K562 (cell line): ENCODE measurements at regions not wholly inside any gene's neighbourhood (a gene's known extent, or its start where the extent isn't known, plus 50 kb on each side); places are given as distances from the start of the nearest gene placed in this dataset.

Experiments
- ATAC-seq: fragments of 200-7000 bp; cut with Tn5 transposase; 3 replicates; pipeline ENCODE4 v1.9.1; 2020; ENCODE audit warnings: moderate library complexity
- BruUV-seq: library from RNA; stranded (reverse); fragments of 400-500 nt; replicated peaks from 2 replicates; lab custom pipeline; 2021; lab: Mats Ljungman, UMichigan
- CTCF ChIA-PET: fragments of 300-600 bp; formaldehyde crosslinking; extraction: SDS; loops from one replicate; lab custom pipeline; 2021; ENCODE audit warnings: low intra/inter-chr PET ratio; lab: Yijun Ruan, JAX
- POLR2A ChIA-PET: fragments of 300-600, 350-650 bp; sonication (Branson Sonifier 250); formaldehyde crosslinking; extraction: SDS; loops from one replicate; lab custom pipeline; 2021; ENCODE audit warnings: antibody characterized with exemption, inconsistent platforms; lab: Yijun Ruan, JAX
- DNase-seq, 4 experiments: peaks; one replicate each; pipeline versions ENCODE4 v3.0.0 to v3.0.0-alpha.2; 2011 to 2018; ENCODE audit warnings: low spot score in 3 of 4, mixed read lengths in 3 of 4; ENCODE audit errors: extremely low read depth in 1 of 4
- FAIRE-seq: peaks from 2 replicates; lab custom pipeline; 2011; peaks lifted over from hg19 to GRCh38; lab: Jason Lieb, UNC
- H2AFZ ChIP-seq: 2 replicates; pipeline ENCODE4 v1.6.0; 2011; ENCODE audit warnings: low read depth, low read length, control low read depth, inconsistent platforms
- H3K27ac ChIP-seq: fragments of 200-600 bp; 3 replicates; pipeline ENCODE4 v1.8.0; 2011; ENCODE audit warnings: low read depth, mild to moderate bottlenecking, control low read depth, inconsistent platforms, low read length, moderate library complexity, mixed read lengths; ENCODE audit errors: extremely low read depth
- H3K27me3 ChIP-seq, 2 experiments: fragments of 300-600 bp in 1 of 2; 2 replicates in 1 of 2; 3 replicates in 1 of 2; pipeline versions ENCODE4 v1.6.0 to v1.8.0; 2011; ENCODE audit warnings: inconsistent platforms in 2 of 2, low read length in 2 of 2, mild to moderate bottlenecking in 1 of 2, mixed read lengths in 1 of 2, moderate library complexity in 1 of 2; ENCODE audit not compliant: control insufficient read depth in 2 of 2, insufficient read depth in 2 of 2
- H3K36me3 ChIP-seq: fragments of 300-600 bp; 3 replicates; pipeline ENCODE4 v1.8.0; 2011; ENCODE audit warnings: mild to moderate bottlenecking, low read length, inconsistent platforms; ENCODE audit not compliant: control insufficient read depth, insufficient read depth
- H3K4me1 ChIP-seq, 2 experiments: fragments of 200-600 bp in 1 of 2; replicated peaks in 1 of 2; 2 replicates in 1 of 2; 3 replicates in 1 of 2; pipeline versions ENCODE4 v1.5.1 to v1.8.0; 2011; ENCODE audit warnings: inconsistent platforms in 2 of 2, low read length in 2 of 2, mild to moderate bottlenecking in 1 of 2, mixed read lengths in 1 of 2, moderate library complexity in 1 of 2; ENCODE audit not compliant: control insufficient read depth in 2 of 2, insufficient read depth in 2 of 2
- H3K4me2 ChIP-seq: 2 replicates; pipeline ENCODE4 v1.6.1; 2011; ENCODE audit warnings: low read length, control low read depth, inconsistent platforms, mixed read lengths; ENCODE audit not compliant: insufficient read depth
- H3K4me3 ChIP-seq: fragments of 200-600 bp; sonication (generic), shearing (Covaris generic); 2 replicates; pipeline ENCODE4 v1.5.1; 2016; ENCODE audit warnings: control low read depth, inconsistent platforms
- H3K79me2 ChIP-seq: fragments of 200-600 bp; 3 replicates; pipeline ENCODE4 v1.8.0; 2011; ENCODE audit warnings: low read length, inconsistent platforms; ENCODE audit not compliant: control insufficient read depth, insufficient read depth
- H3K9ac ChIP-seq, 2 experiments: 2 replicates each; pipeline versions ENCODE4 v1.6.0 to v1.6.1; 2011; ENCODE audit warnings: low read depth in 2 of 2, low read length in 2 of 2, control low read depth in 1 of 2, inconsistent platforms in 1 of 2, mild to moderate bottlenecking in 1 of 2, mixed read lengths in 1 of 2; ENCODE audit not compliant: insufficient read depth in 1 of 2
- H3K9me1 ChIP-seq: one replicate; pipeline ENCODE4 v1.6.0; 2011; ENCODE audit warnings: inconsistent platforms, mild to moderate bottlenecking, low read length, moderate library complexity; ENCODE audit not compliant: control insufficient read depth, insufficient read depth
- H3K9me3 ChIP-seq: replicated peaks from 2 replicates; pipeline ENCODE4 v1.5.1; 2011; ENCODE audit warnings: low read depth, low read length, inconsistent platforms; ENCODE audit not compliant: control insufficient read depth, insufficient read depth
- H4K20me1 ChIP-seq: replicated peaks from 2 replicates; pipeline ENCODE4 v1.6.1; 2011; ENCODE audit warnings: low read length, inconsistent platforms, mixed read lengths; ENCODE audit not compliant: control insufficient read depth, insufficient read depth
- BCOR ChIP-seq: fragments of 450-650 bp; IDR thresholded peaks from 2 replicates; pipeline ENCODE4 v1.6.1; 2016
- BRF1 ChIP-seq: IDR thresholded peaks from 3 replicates; pipeline ENCODE4 v1.6.1; 2011; ENCODE audit warnings: borderline replicate concordance, mild to moderate bottlenecking; ENCODE audit not compliant: insufficient read length; ENCODE audit errors: extremely low read depth
- CBX3 ChIP-seq, 2 experiments: IDR thresholded peaks; 1 replicate in 1 of 2; 2 replicates in 1 of 2; pipeline ENCODE4 v1.6.1; 2012; ENCODE audit warnings: inconsistent platforms in 2 of 2, low read length in 2 of 2, borderline replicate concordance in 1 of 2, control low read depth in 1 of 2
- E2F6 ChIP-seq, 2 experiments: IDR thresholded peaks; 2 replicates each; pipeline ENCODE4 v1.6.1; 2011; ENCODE audit warnings: borderline replicate concordance in 1 of 2, control low read depth in 1 of 2, low read depth in 1 of 2, low read length in 1 of 2, mild to moderate bottlenecking in 1 of 2, mixed read lengths in 1 of 2, moderate library complexity in 1 of 2; ENCODE audit not compliant: insufficient read depth in 1 of 2, insufficient read length in 1 of 2, poor library complexity in 1 of 2, severe bottlenecking in 1 of 2; ENCODE audit errors: extremely low read depth in 1 of 2
- EP300 ChIP-seq: IDR thresholded peaks from 2 replicates; pipeline ENCODE4 v1.6.1; 2012; ENCODE audit warnings: low read length, improper control_type of control experiment
- ESRRA ChIP-seq: fragments of 450-650 bp; IDR thresholded peaks from 2 replicates; pipeline ENCODE4 v1.6.1; 2014; ENCODE audit warnings: low read depth, mild to moderate bottlenecking, moderate library complexity, borderline replicate concordance
- HMGXB4 ChIP-seq: sonication (generic); formaldehyde crosslinking; IDR thresholded peaks from 2 replicates; pipeline ENCODE4 v1.8.1; 2023; ENCODE audit warnings: mild to moderate bottlenecking, missing genetic modification reagents
- KAT7 ChIP-seq: sonication (generic); formaldehyde crosslinking; IDR thresholded peaks from 2 replicates; pipeline ENCODE4 v1.8.0; 2022; ENCODE audit warnings: missing genetic modification reagents, mild to moderate bottlenecking, borderline replicate concordance
- L3MBTL2 ChIP-seq: fragments of 450-650 bp; IDR thresholded peaks from 2 replicates; pipeline ENCODE4 v1.6.1; 2016; ENCODE audit warnings: mild to moderate bottlenecking, moderate library complexity
- MCM5 ChIP-seq: fragments of 450-650 bp; IDR thresholded peaks from 2 replicates; pipeline ENCODE4 v1.6.1; 2016; ENCODE audit warnings: low read depth
- PTTG1 ChIP-seq: fragments of 450-650 bp; IDR thresholded peaks from 2 replicates; pipeline ENCODE4 v1.6.1; 2016; ENCODE audit warnings: low read depth, mild to moderate bottlenecking, missing genetic modification characterization, missing compliant biosample characterization
- ZFP1 ChIP-seq: fragments of 450-650 bp; formaldehyde crosslinking; IDR thresholded peaks from 2 replicates; pipeline ENCODE4 v1.4.0; 2020; ENCODE audit warnings: mild to moderate bottlenecking, mixed read lengths
- ZNF175 ChIP-seq: fragments of 200-800 bp; sonication (Bioruptor generic); IDR thresholded peaks from 2 replicates; pipeline ENCODE4 v1.6.1; 2016; ENCODE audit warnings: low read depth, mild to moderate bottlenecking, missing genetic modification characterization, missing compliant biosample characterization
- ZNF57 ChIP-seq: fragments of 450-650 bp; formaldehyde crosslinking; IDR thresholded peaks from 2 replicates; pipeline ENCODE4 v1.4.0; 2020; ENCODE audit warnings: mild to moderate bottlenecking, moderate library complexity
- ZSCAN32 ChIP-seq: fragments of 450-650 bp; formaldehyde crosslinking; IDR thresholded peaks from 2 replicates; pipeline ENCODE4 v1.4.0; 2020; ENCODE audit warnings: mild to moderate bottlenecking, moderate library complexity
- ZZZ3 ChIP-seq: fragments of 450-650 bp; IDR thresholded peaks from 2 replicates; pipeline ENCODE4 v1.6.1; 2016; ENCODE audit warnings: antibody characterized with exemption, mild to moderate bottlenecking, moderate library complexity
- WGBS: fragments of 100-300 bp; shearing (Covaris generic); methylation state at CpG from one replicate; pipeline ENCODE4 v1.1.6; 2016; ENCODE audit warnings: low coverage, mixed read lengths; ENCODE audit not compliant: insufficient coverage; ENCODE audit errors: missing lambda C conversion rate; 5-methylcytosine and 5-hydroxymethylcytosine counted together
- in situ Hi-C: fragments of 300-500 bp; cut with MboI; formaldehyde crosslinking; loops from 4 replicates; pipeline ENCODE4 v1.15.0; 2018; ENCODE audit warnings: inconsistent platforms, mixed read lengths
- intact Hi-C: fragments of 100-400 bp; cut with micrococcal nuclease; formaldehyde crosslinking; loops from 2 replicates; pipeline ENCODE4 v1.14.2; 2022
- TF ChIP-seq, protein P1 (sequence below), 3 experiments: fragments of 200-800 bp in 1 of 3; sonication (Bioruptor generic) in 1 of 3; sonication (generic) in 1 of 3; formaldehyde crosslinking in 1 of 3; IDR thresholded peaks; 2 replicates each; pipeline versions ENCODE4 v1.6.1 to v1.8.0; 2016 to 2022; ENCODE audit warnings: mild to moderate bottlenecking in 2 of 3, missing compliant biosample characterization in 2 of 3, missing genetic modification characterization in 2 of 3, missing genetic modification reagents in 1 of 3

- no peak for TF ChIP-seq HMGXB4 (CRISPR knock-in tag)
- TF ChIP-seq ZNF175 (CRISPR knock-in tag), result no peak
- no peak for TF ChIP-seq PTTG1 (tag)
- TF ChIP-seq, all 486 proteins: peak for 0
Observed at GRCh38 chr1:147834810-147835209, 67.8 kb upstream of the GJA8 start (continued).

GRCh38 chr1:147837129-147837963 is 65.2 kb upstream of the GJA8 start:
- WGBS, result 1% methylated on average over 11 of the region's 11 CpGs
- TF ChIP-seq EP300 (no peak), ZFP1 (no peak), CBX3 (IDR thresholded peaks at IDR 0.05; ENCODE audit: borderline replicate concordance in 1 of 2, low read length in 2 of 2) (no peak), MCM5 (no peak), KAT7 (CRISPR knock-in tag) (no peak), ESRRA (no peak), ZSCAN32 (CRISPR knock-in tag) (no peak), ZZZ3 (no peak), BCOR (no peak), BRF1 (no peak), ZNF57 (no peak), L3MBTL2 (no peak), E2F6 (IDR thresholded peaks at IDR 0.05; ENCODE audit: borderline replicate concordance in 1 of 2, extremely low read depth in 1 of 2, insufficient read depth in 1 of 2, insufficient read length in 1 of 2, low read depth in 1 of 2, low read length in 1 of 2, poor library complexity in 1 of 2, severe bottlenecking in 1 of 2) (no peak)
- TF ChIP-seq, protein P1, sequence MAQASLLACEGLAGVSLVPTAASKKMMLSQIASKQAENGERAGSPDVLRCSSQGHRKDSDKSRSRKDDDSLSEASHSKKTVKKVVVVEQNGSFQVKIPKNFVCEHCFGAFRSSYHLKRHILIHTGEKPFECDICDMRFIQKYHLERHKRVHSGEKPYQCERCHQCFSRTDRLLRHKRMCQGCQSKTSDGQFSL (CRISPR knock-in tag; IDR thresholded peaks at IDR 0.05), result no peak
- TF ChIP-seq, protein P1 (tag; IDR thresholded peaks at IDR 0.05), result no peak
- H3K79me2 ChIP-seq, result no peaks in the 10 kb centered on the region
- ChIA-PET CTCF (no interaction called here), POLR2A (interaction anchor here (1.1 kb wide), 1 partner anchor 10 kb away, joined by 4 read pairs; no protein-coding TSS in a partner anchor)
- no peak overlapping the region for H3K9ac ChIP-seq
- peaks cover 3 to 24% of the 10 kb centered on the region in 2 experiments; a peak in 2 of 5 replicates for H3K27me3 ChIP-seq
- no peaks in the 10 kb centered on the region for H3K4me1 ChIP-seq
- DNase-seq (no peak), FAIRE-seq (no peak), ATAC-seq (no peak)
- H3K4me3 ChIP-seq, result no peak overlapping the region
- no peak overlapping the region for H2AFZ ChIP-seq
- H4K20me1 ChIP-seq, result no peaks in the 10 kb centered on the region
- no peaks in the 10 kb centered on the region for H3K9me1 ChIP-seq
- in situ Hi-C loops (no loop called here), intact Hi-C loops (no loop called here)
- H3K27ac ChIP-seq, result no peak overlapping the region
- no peaks in the 10 kb centered on the region for H3K36me3 ChIP-seq
- BruUV-seq, result no TSS peak
- H3K4me2 ChIP-seq, result no peak overlapping the region
- no peaks in the 10 kb centered on the region for H3K9me3 ChIP-seq
